Inferior parietal cortex (tissue), 1 donor: ENCODE measurements at regions not wholly inside any gene's neighbourhood (a gene's known extent, or its start where the extent isn't known, plus 50 kb on each side); places are given as distances from the start of the nearest gene placed in this dataset.
"Not testable (repeated sequence)": the region's sequence is repeated elsewhere in the genome, so short reads cannot be mapped to it uniquely, and the experiment has no call there.

ENCODE experiments used
- DNase-seq: peaks from one replicate; pipeline ENCODE4 v3.0.0-alpha.2; 2016; ENCODE audit errors: extremely low spot score

DNA sequence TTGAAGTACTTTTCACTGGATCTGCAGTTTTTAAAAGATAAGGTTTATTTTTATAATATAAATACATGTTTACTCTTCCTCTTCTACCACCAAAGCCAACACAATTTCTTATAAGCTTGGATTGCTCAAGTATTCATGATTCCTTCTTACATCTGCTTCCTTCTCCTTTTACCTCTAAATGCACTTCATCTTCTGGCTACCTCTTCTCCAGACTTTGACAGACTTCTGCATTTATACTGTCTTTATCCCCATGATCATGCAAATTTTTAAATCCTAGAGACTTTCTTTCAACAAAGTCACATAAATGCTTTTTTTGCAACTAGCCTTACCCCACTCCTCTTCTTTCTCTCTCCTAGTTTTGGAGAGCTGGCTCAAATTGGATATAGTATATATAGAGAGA lies 142.9 kb downstream of the TFAP2B start:
- no peak for DNase-seq

GRCh38 chr6:50962213-50962759 lies 143.6 kb downstream of the TFAP2B start:
- no peak for DNase-seq

GRCh38 chr6:50963952-50964351 lies 145.3 kb downstream of the TFAP2B start:
- DNase-seq, result no peak

DNA sequence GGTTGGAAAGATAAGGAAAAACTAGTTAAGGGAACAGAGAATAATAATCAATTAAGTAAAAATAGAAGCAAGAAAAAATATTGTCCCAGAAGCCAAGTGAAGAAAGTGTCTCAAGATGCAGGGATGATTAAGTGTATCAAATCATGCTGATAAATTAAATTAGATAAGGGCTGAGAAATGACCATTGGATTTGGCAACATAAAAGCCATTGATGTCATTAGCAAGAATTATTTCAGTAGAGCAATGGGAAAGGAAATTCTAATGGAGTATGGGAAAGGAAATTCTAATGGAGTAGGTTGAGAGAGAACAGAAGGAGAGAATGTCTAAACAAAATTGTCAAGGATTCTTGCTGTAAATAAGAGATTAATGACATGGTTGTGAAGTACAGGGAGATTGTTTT lies 146.8 kb downstream of the TFAP2B start:
- DNase-seq, result no peak

- no peak for DNase-seq
Measured at GRCh38 chr6:50966532-50966931, 147.9 kb downstream of the TFAP2B start.

DNA sequence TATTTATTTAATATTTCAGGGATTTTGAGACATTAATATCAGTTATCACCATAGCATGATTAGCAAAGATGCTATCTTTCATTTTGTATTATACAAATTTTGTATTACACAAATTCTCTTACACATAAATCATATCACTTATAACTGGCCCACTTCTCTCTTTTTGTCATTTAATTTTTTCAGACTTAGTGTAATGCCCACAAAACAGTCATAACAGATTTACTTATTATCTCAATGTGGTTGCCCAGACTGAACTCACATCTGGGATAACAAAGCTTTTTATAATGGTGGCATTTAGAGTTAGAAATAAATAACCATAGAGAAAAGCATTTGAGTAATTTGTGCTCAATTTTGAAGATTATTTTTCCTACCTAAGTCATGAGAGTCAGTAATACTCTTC lies 148.3 kb downstream of the TFAP2B start:
- DNase-seq, result no peak

- DNase-seq, result not testable (repeated sequence)
Measured at GRCh38 chr6:50968246-50968645, 149.6 kb downstream of the TFAP2B start.

DNA sequence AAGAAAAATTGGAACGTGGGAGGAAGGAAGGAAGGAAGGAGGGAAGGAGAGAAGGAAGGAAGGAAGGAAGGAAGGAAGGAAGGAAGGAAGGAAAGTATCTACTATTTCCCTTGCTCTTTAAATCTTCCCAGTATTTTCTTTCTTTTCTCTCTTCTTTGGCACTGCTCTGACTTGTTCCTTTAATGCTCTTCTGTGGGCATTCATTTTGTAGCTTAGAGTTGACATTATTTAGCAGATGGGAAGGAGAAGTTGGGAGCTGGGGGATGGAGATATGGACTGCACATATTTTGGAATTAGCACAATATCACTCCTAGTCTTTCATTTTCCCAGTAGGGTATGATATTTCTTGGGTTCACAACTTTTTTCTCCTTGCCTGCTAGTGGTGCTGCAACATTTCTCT lies 152.2 kb downstream of the TFAP2B start:
- DNase-seq, result no peak

DNA sequence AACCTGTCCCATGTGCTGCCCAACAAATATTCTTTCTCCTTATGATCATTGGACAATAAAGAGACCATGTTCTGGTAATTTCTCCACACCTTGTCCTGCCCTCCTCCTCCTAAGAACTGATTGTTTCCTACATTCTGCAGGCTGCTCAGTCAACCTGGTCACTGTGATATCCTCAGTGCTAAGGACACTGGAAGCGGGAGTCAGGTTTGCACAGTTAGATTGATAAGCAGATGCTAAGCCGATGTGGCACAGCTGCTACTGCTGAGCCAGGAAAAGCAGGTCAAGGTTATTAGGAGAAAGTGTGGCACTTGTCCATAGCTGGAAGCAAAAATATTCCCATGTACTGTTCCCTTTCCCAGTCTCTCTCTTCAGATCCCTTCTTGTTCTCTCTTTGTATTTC lies 154.8 kb downstream of the TFAP2B start:
- DNase-seq, result no peak

DNA sequence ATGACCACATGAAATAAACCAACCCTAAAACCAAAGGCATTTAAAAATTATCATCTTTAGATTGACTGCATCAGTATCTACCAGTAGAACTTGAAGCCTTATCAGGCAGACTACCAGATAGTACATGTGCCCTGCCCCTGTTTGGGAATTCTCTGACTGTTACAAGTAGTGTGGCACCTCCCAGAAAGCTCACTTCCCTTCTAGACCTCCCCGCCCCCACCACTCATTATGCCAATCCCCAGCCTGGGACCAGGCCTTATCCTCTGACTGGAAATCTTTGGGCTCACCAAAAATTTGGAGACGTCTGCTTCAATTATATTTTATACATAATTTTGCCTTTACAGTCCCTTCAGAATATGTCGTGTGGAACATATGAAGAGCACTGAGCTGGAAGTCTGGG lies 155.6 kb downstream of the TFAP2B start:
- DNase-seq, result no peak

- no peak for DNase-seq
Measured at GRCh38 chr6:50975216-50975615, 156.5 kb downstream of the TFAP2B start.

- no peak for DNase-seq
Measured at GRCh38 chr6:50976907-50977306, 158.2 kb downstream of the TFAP2B start.

DNA sequence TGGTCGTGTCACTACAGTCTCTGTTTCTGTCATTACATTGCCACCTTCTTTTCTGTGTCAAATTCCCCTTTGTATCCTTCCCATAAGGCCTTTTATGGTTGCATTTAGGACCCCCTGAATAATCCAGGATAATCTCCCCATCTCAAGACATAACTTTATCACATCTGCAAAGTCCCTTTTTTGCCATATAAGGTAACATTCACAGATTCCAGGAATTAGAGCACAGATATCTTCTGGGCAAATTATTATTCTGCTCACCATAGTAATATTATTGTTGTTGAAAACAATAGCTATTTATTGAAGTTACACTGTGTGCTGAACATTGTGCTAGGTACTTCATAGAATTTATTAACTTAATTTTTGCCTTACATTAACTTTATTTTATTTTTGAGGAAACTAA lies 159.1 kb downstream of the TFAP2B start:
- no peak for DNase-seq

DNA sequence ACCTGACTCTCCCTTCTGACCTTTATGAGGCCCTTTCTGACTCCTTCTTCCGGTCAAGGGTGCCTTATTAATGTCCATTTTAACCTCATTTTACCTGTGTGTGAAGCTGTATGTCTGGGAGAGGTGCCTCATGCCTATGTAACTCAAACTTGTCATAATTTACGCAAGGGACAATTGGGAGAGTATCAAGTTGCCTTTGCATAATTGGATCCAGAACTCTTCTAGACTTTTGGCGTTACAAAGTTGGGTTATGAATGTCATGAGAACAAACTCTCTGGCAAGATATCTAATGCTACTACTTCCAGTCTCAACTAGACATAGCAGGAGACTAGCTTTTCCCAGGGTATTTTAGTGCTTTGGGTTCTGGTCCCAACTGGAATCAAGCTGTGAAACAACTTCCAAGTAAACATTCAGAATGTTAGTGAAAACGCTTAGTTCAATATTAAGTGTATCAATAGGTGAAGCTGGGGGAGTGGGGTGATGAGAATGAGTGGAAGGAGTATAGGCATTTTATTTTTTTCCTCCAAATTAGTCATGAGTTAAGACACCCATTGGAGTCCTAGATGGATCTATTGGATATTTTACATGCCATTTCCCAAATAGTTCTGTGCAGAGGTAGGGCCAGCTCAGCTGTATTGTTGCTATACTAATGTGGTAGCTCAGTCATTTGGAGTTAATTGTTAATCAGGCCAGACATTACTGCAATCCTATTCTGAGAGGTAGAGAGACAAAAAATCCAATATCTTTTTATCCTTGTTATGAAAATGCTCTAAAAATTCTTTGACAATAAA lies 159.9 kb downstream of the TFAP2B start:
- DNase-seq, result no peak

DNA sequence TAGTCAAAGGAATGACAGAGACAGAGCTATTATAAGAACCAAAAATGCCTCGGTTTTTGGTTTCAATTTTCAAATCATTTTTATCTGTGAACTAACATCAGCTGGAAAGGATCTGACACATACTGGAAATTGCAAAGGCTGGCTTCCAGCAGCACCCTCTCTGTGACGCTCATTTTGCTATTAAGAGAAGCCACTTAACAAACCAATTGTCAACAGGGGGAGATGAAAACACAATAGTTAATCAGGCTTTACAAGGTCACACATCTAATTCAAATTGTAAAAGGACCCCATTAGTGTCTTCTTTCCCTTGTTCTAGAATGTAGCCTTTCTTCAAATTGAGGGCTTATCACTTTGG lies 160.5 kb downstream of the TFAP2B start:
- no peak for DNase-seq

DNA sequence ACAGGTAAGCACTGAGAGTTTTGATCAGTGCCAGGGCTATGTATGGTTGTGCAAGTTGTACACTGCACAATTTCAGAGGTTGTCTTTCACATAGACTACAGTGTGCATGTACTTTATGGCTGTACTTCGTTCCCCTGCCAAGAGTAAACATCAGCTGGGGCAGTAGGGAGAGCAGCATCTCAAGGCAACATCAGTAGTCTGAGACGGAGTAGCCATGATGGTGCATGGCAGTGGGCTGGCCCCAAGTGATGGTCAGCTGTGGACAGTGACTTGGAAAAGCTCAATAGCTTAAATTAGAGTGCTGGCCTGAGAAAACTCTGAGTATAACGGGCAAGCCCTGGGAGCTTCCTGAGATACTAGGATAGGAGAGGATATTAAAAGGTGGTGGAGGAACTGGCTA lies 165.5 kb downstream of the TFAP2B start:
- no peak for DNase-seq

- no peak for DNase-seq
Measured at GRCh38 chr6:50986319-50986718, 167.6 kb downstream of the TFAP2B start.

DNA sequence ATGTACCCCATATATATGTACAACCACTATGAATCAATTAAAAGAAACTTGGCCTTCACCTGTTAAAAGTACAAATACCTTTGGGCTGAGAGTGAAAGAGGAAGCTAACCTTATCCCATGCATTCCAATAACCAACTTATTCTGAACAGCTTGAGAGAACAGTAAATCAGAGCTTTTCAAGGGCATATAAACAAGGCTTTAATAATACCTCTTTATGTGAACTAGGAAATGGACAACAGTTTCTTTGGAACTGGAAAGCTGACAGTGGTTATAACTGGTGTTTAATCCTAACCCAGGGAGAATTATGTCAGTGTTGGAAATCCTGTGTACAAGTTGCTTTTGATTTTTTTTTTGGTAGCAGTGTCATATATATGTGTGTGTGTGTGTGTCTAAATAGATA lies 170.5 kb downstream of the TFAP2B start:
- no peak for DNase-seq

GRCh38 chr6:50990750-50991446 lies 172.2 kb downstream of the TFAP2B start:
- no peak for DNase-seq

GRCh38 chr6:50992232-50992631 lies 173.6 kb downstream of the TFAP2B start:
- DNase-seq, result no peak

DNA sequence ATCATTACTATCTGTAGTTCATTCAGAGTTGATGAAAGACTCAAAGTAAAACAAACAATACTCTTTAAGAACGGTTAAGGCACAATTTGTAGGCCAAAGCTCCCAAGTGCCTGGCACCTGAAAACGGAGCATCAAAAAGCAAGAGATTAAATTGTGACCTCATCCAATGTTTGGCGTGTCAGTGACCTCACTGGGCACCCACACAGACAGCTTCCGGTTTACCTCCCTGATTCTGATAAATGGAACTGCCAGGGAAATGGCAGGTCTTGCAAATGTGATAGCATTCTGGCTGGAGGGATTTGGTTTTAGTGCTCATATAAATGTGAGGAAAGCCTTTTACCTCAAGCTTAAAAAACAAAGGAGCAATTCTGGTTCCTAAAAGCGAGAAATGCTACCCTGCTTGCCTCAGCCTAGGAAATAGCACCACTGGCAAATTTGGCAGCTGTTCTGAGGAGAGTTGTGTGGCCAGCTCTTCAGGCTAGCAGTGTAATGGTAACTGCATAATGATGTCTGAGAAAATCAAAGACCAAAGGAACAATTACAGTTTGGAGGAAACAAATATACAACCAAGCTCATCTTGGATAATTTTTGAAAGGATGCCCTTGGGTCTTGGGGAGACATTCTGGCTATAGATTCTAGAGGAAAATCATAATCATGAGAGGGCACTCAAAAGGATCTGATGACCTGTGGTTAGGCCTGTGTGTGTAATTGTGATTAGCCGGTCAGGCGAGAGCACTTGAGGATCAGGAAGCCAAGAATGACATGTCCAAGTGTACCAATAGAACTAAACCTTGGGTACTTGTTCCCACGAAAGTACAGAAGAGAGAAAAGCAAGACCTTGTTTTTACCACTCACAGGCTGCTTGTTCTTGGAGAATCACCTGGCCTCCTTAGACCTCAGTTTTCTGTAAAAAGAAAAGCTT lies 174.3 kb downstream of the TFAP2B start:
- no peak for DNase-seq
